Vagina (tissue), 2 donors: ENCODE measurements at regions not wholly inside any gene's neighbourhood (a gene's known extent, or its start where the extent isn't known, plus 50 kb on each side); places are given as distances from the start of the nearest gene placed in this dataset.

ENCODE experiments used
- DNase-seq, 2 donors: peaks; one replicate each; pipeline ENCODE4 v3.0.0-alpha.2; 2017; ENCODE audit errors: extremely low spot score in 2 of 2
- H3K27ac ChIP-seq: fragments of 200-600 bp; sonication (generic); one replicate; pipeline ENCODE4 v1.5.1; 2019
- H3K27me3 ChIP-seq: fragments of 200-600 bp; sonication (generic); one replicate; pipeline ENCODE4 v1.5.1; 2019
- H3K36me3 ChIP-seq, 2 donors: fragments of 200-600 bp; sonication (generic); one replicate each; pipeline ENCODE4 v1.5.1; 2017 to 2019
- H3K4me1 ChIP-seq: fragments of 200-600 bp; sonication (generic); one replicate; pipeline ENCODE4 v1.5.1; 2019
- H3K4me3 ChIP-seq, 2 donors: fragments of 200-600 bp; sonication (generic); 1 replicate in 1 of 2; 2 replicates in 1 of 2; pipeline ENCODE4 v1.5.1; 2016 to 2019
- H3K9me3 ChIP-seq: fragments of 200-600 bp; sonication (generic); one replicate; pipeline ENCODE4 v1.5.1; 2019
- CTCF ChIP-seq, 3 experiments: fragments of 450-650 bp in 2 of 3; fragments of 200-600 bp in 1 of 3; sonication (generic) in 1 of 3; IDR thresholded peaks; one replicate each; pipeline ENCODE4 v1.5.1; 2017 to 2019; ENCODE audit warnings: antibody characterized with exemption in 3 of 3, mild to moderate bottlenecking in 2 of 3, moderate library complexity in 2 of 3
- POLR2A ChIP-seq, 2 donors: fragments of 450-650 bp; IDR thresholded peaks; one replicate each; pipeline ENCODE4 v1.6.1; 2017; ENCODE audit warnings: antibody characterized with exemption in 2 of 2, mild to moderate bottlenecking in 2 of 2, moderate library complexity in 2 of 2
- POLR2AphosphoS5 ChIP-seq, 2 donors: sonication (generic); formaldehyde crosslinking; IDR thresholded peaks; one replicate each; pipeline ENCODE4 v1.9.0; 2017; ENCODE audit warnings: antibody characterized with exemption in 2 of 2, mild to moderate bottlenecking in 2 of 2, low read depth in 1 of 2; ENCODE audit not compliant: insufficient read depth in 1 of 2
- intact Hi-C: fragments of 100-400 bp; cut with DNase I; formaldehyde crosslinking; loops from one replicate; pipeline ENCODE4 v1.15.1; 2023

- Histone ChIP-seq H3K36me3 (no peaks in the 10 kb centered on the region), H3K4me3 (no peak overlapping the region), H3K27me3 (no peaks in the 10 kb centered on the region), H3K27ac (no peak overlapping the region), H3K9me3 (no peaks in the 10 kb centered on the region), H3K4me1 (no peaks in the 10 kb centered on the region)
- DNase-seq = no peak
- TF ChIP-seq POLR2AphosphoS5 (IDR thresholded peaks at IDR 0.05; ENCODE audit: insufficient read depth in 1 of 2, low read depth in 1 of 2) = no peak
- intact Hi-C loops = no loop called here
Observed at GRCh38 chr5:82849885-82850284, 227.3 kb downstream of the TMEM167A start.

- Histone ChIP-seq H3K36me3 (no peaks in the 10 kb centered on the region), H3K4me3 (no peak overlapping the region), H3K9me3 (no peaks in the 10 kb centered on the region), H3K27me3 (no peaks in the 10 kb centered on the region), H3K27ac (no peak overlapping the region), H3K4me1 (no peaks in the 10 kb centered on the region)
- intact Hi-C loops = no loop called here
- no peak for DNase-seq
- no peak for TF ChIP-seq POLR2A (IDR thresholded peaks at IDR 0.05)
- no peak for TF ChIP-seq CTCF (IDR thresholded peaks at IDR 0.05)
- no peak for TF ChIP-seq POLR2AphosphoS5 (IDR thresholded peaks at IDR 0.05; ENCODE audit: insufficient read depth in 1 of 2, low read depth in 1 of 2)
Observed at GRCh38 chr5:82847562-82847961, 229.6 kb downstream of the TMEM167A start.

- H3K9me3 ChIP-seq = no peaks in the 10 kb centered on the region
- DNase-seq = no peak
- no peaks in the 10 kb centered on the region for H3K36me3 ChIP-seq
- no peak overlapping the region for H3K4me3 ChIP-seq
- H3K27me3 ChIP-seq = no peaks in the 10 kb centered on the region
- intact Hi-C loops = no loop called here
- no peaks in the 10 kb centered on the region for H3K4me1 ChIP-seq
- no peak overlapping the region for H3K27ac ChIP-seq
- TF ChIP-seq POLR2AphosphoS5 (IDR thresholded peaks at IDR 0.05; ENCODE audit: insufficient read depth in 1 of 2, low read depth in 1 of 2) = no peak
- TF ChIP-seq CTCF (IDR thresholded peaks at IDR 0.05) = no peak
- no peak for TF ChIP-seq POLR2A (IDR thresholded peaks at IDR 0.05)
Observed at GRCh38 chr5:82839881-82840280, 237.3 kb downstream of the TMEM167A start.

GRCh38 chr5:82835488-82835887, 241.7 kb downstream of the TMEM167A start:
- intact Hi-C loops = no loop called here
- H3K9me3 ChIP-seq = no peaks in the 10 kb centered on the region
- TF ChIP-seq POLR2A (IDR thresholded peaks at IDR 0.05) = no peak
- no peak for TF ChIP-seq POLR2AphosphoS5 (IDR thresholded peaks at IDR 0.05; ENCODE audit: insufficient read depth in 1 of 2, low read depth in 1 of 2)
- TF ChIP-seq CTCF (IDR thresholded peaks at IDR 0.05) = no peak
- no peak for DNase-seq
- H3K27me3 ChIP-seq = no peaks in the 10 kb centered on the region
- H3K4me1 ChIP-seq = no peaks in the 10 kb centered on the region
- H3K4me3 ChIP-seq = no peak overlapping the region
- H3K27ac ChIP-seq = no peak overlapping the region
- H3K36me3 ChIP-seq = no peaks in the 10 kb centered on the region

GRCh38 chr5:82834151-82834550, 243.0 kb downstream of the TMEM167A start:
- no peaks in the 10 kb centered on the region for H3K27me3 ChIP-seq
- DNase-seq = no peak
- H3K36me3 ChIP-seq = no peaks in the 10 kb centered on the region
- H3K4me1 ChIP-seq = no peaks in the 10 kb centered on the region
- TF ChIP-seq POLR2A (IDR thresholded peaks at IDR 0.05) (no peak), CTCF (IDR thresholded peaks at IDR 0.05) (no peak), POLR2AphosphoS5 (IDR thresholded peaks at IDR 0.05; ENCODE audit: insufficient read depth in 1 of 2, low read depth in 1 of 2) (no peak)
- no peaks in the 10 kb centered on the region for H3K9me3 ChIP-seq
- no peak overlapping the region for H3K27ac ChIP-seq
- no peak overlapping the region for H3K4me3 ChIP-seq
- intact Hi-C loops = no loop called here

- Histone ChIP-seq H3K4me3 (no peak overlapping the region), H3K4me1 (no peaks in the 10 kb centered on the region), H3K27ac (no peak overlapping the region), H3K9me3 (no peaks in the 10 kb centered on the region), H3K27me3 (no peaks in the 10 kb centered on the region), H3K36me3 (no peaks in the 10 kb centered on the region)
- DNase-seq = no peak
- intact Hi-C loops = loop anchor here (2.0 kb wide), 1 partner anchor 14 kb away; no protein-coding TSS in a partner anchor
- TF ChIP-seq POLR2A (IDR thresholded peaks at IDR 0.05) = no peak
- no peak for TF ChIP-seq POLR2AphosphoS5 (IDR thresholded peaks at IDR 0.05; ENCODE audit: insufficient read depth in 1 of 2, low read depth in 1 of 2)
- no peak for TF ChIP-seq CTCF (IDR thresholded peaks at IDR 0.05)
Observed at GRCh38 chr5:82833277-82833676, 243.9 kb downstream of the TMEM167A start.
